Neural progenitor cell (in vitro differentiated cells): ENCODE measurements at regions not wholly inside any gene's neighbourhood (a gene's known extent, or its start where the extent isn't known, plus 50 kb on each side); places are given as distances from the start of the nearest gene placed in this dataset.
A peak's percentile ranks its signal among the peaks of the same experiment; 100 is the strongest.
"Not testable (repeated sequence)": the region's sequence is repeated elsewhere in the genome, so short reads cannot be mapped to it uniquely, and the experiment has no call there.

ENCODE experiments used
- DNase-seq: peaks from one replicate; pipeline ENCODE4 v3.0.0-alpha.2; 2016; ENCODE audit warnings: low spot score
- H2AFZ ChIP-seq: fragments of 200-600 bp; sonication (generic); replicated peaks from 2 replicates; pipeline ENCODE4 v1.6.1; 2016; ENCODE audit warnings: antibody characterized with exemption
- H3F3A ChIP-seq: fragments of 200-600 bp; sonication (generic); 2 replicates; pipeline ENCODE4 v1.6.1; 2016; ENCODE audit warnings: antibody characterized with exemption, low read depth
- H3K27ac ChIP-seq: fragments of 200-600 bp; sonication (generic); 2 replicates; pipeline ENCODE4 v1.5.1; 2016; ENCODE audit warnings: mild to moderate bottlenecking
- H3K27me3 ChIP-seq: fragments of 200-600 bp; sonication (generic); 2 replicates; pipeline ENCODE4 v1.6.1; 2016; ENCODE audit warnings: mild to moderate bottlenecking, moderate library complexity
- H3K36me3 ChIP-seq: fragments of 200-600 bp; sonication (generic); 2 replicates; pipeline ENCODE4 v1.5.1; 2016
- H3K4me1 ChIP-seq: fragments of 200-600 bp; sonication (generic); 2 replicates; pipeline ENCODE4 v1.6.1; 2016; ENCODE audit warnings: mixed run types
- H3K4me2 ChIP-seq: fragments of 200-600 bp; sonication (generic); 2 replicates; pipeline ENCODE4 v1.6.1; 2016
- H3K4me3 ChIP-seq: fragments of 200-600 bp; sonication (generic); 2 replicates; pipeline ENCODE4 v1.5.1; 2016
- H3K79me2 ChIP-seq: fragments of 200-600 bp; sonication (generic); 2 replicates; pipeline ENCODE4 v1.6.1; 2016; ENCODE audit warnings: low read depth
- H3K9ac ChIP-seq: fragments of 200-600 bp; sonication (generic); 2 replicates; pipeline ENCODE4 v1.6.1; 2016
- H3K9me3 ChIP-seq: fragments of 200-600 bp; sonication (generic); 2 replicates; pipeline ENCODE4 v1.5.1; 2016; ENCODE audit warnings: low read depth
- H4K20me1 ChIP-seq: fragments of 200-600 bp; sonication (generic); 2 replicates; pipeline ENCODE4 v1.6.1; 2016; ENCODE audit warnings: low read depth
- H3K27ac Mint-ChIP-seq: 3 replicates; pipeline ENCODE4 v1.8.0; 2021; ENCODE audit warnings: mixed read lengths
- H3K27me3 Mint-ChIP-seq: 2 replicates; pipeline ENCODE4 v1.8.0; 2022; ENCODE audit warnings: low read depth, mild to moderate bottlenecking, inconsistent platforms, moderate library complexity, mixed read lengths; ENCODE audit not compliant: insufficient read depth
- H3K36me3 Mint-ChIP-seq: 3 replicates; pipeline ENCODE4 v1.8.0; 2021; ENCODE audit warnings: mixed read lengths
- H3K4me1 Mint-ChIP-seq: 3 replicates; pipeline ENCODE4 v1.8.0; 2021; ENCODE audit warnings: mixed read lengths
- H3K4me3 Mint-ChIP-seq: 3 replicates; pipeline ENCODE4 v1.8.0; 2021; ENCODE audit warnings: mild to moderate bottlenecking, moderate library complexity, mixed read lengths
- H3K9me3 Mint-ChIP-seq: 3 replicates; pipeline ENCODE4 v1.8.0; 2020; ENCODE audit warnings: mixed read lengths
- CTCF ChIP-seq: fragments of 200-600 bp; sonication (generic); IDR thresholded peaks from 2 replicates; pipeline ENCODE4 v1.5.1; 2017; ENCODE audit warnings: antibody characterized with exemption, mild to moderate bottlenecking
- EZH2 ChIP-seq: fragments of 200-600 bp; sonication (generic); IDR thresholded peaks from 2 replicates; pipeline ENCODE4 v1.6.1; 2017; ENCODE audit warnings: antibody characterized with exemption, mild to moderate bottlenecking, moderate library complexity
- EZH2phosphoT487 ChIP-seq: fragments of 200-600 bp; sonication (generic); IDR thresholded peaks from 2 replicates; pipeline ENCODE4 v1.6.1; 2017; ENCODE audit warnings: antibody characterized with exemption

- peaks cover 5% of the 10 kb centered on the region for H3K4me1 ChIP-seq
- H2AFZ ChIP-seq, result peak overlapping the region; percentile 37
- H3K79me2 ChIP-seq, result no peaks in the 10 kb centered on the region
- peaks cover 2% of the 10 kb centered on the region for H3F3A ChIP-seq
- peaks cover 13% of the 10 kb centered on the region for H3K4me1 Mint-ChIP-seq
- no peaks in the 10 kb centered on the region for H3K36me3 Mint-ChIP-seq
- no peaks in the 10 kb centered on the region for H3K27me3 Mint-ChIP-seq
- TF ChIP-seq CTCF (no peak), EZH2 (no peak), EZH2phosphoT487 (no peak)
- no peak overlapping the region for H3K4me3 Mint-ChIP-seq
- H3K9me3 Mint-ChIP-seq, result no peaks in the 10 kb centered on the region
- no peak overlapping the region for H3K27ac Mint-ChIP-seq
- no peaks in the 10 kb centered on the region for H4K20me1 ChIP-seq
- DNase-seq, result no peak
- no peak overlapping the region for H3K4me3 ChIP-seq
- no peaks in the 10 kb centered on the region for H3K9me3 ChIP-seq
- no peak overlapping the region for H3K27ac ChIP-seq
- H3K36me3 ChIP-seq, result no peaks in the 10 kb centered on the region
- H3K4me2 ChIP-seq, result no peak overlapping the region
- no peaks in the 10 kb centered on the region for H3K27me3 ChIP-seq
- H3K9ac ChIP-seq, result no peak overlapping the region
These were observed 110.8 kb upstream of the KRAS start for GRCh38 chr12:25361511-25361910.

- Histone ChIP-seq H3K4me1 (no peaks in the 10 kb centered on the region), H3K36me3 (no peaks in the 10 kb centered on the region), H3K9ac (no peak overlapping the region), H3K79me2 (no peaks in the 10 kb centered on the region), H4K20me1 (no peaks in the 10 kb centered on the region), H3K4me3 (no peak overlapping the region), H3K27me3 (no peaks in the 10 kb centered on the region), H3F3A (peaks cover 2% of the 10 kb centered on the region), H2AFZ (peak overlapping the region; percentile 72), H3K4me2 (no peak overlapping the region), H3K27ac (no peak overlapping the region), H3K9me3 (no peaks in the 10 kb centered on the region)
- H3K4me1 Mint-ChIP-seq, result no peaks in the 10 kb centered on the region
- H3K4me3 Mint-ChIP-seq, result no peak overlapping the region
- H3K9me3 Mint-ChIP-seq, result no peaks in the 10 kb centered on the region
- no peak overlapping the region for H3K27ac Mint-ChIP-seq
- TF ChIP-seq EZH2phosphoT487, result no peak
- no peak for TF ChIP-seq CTCF
- TF ChIP-seq EZH2, result no peak
- DNase-seq, result no peak
- no peaks in the 10 kb centered on the region for H3K36me3 Mint-ChIP-seq
- no peaks in the 10 kb centered on the region for H3K27me3 Mint-ChIP-seq
These were observed 106.9 kb upstream of the KRAS start for GRCh38 chr12:25357595-25357994.

- H3K27ac Mint-ChIP-seq, H3F3A ChIP-seq, H3K27ac ChIP-seq, H3K27me3 ChIP-seq, H3K4me1 ChIP-seq, H3K36me3 Mint-ChIP-seq, H3K36me3 ChIP-seq, H4K20me1 ChIP-seq, H3K4me1 Mint-ChIP-seq, H3K27me3 Mint-ChIP-seq, DNase-seq, H3K79me2 ChIP-seq, H2AFZ ChIP-seq, H3K9me3 Mint-ChIP-seq, H3K9ac ChIP-seq, H3K4me3 Mint-ChIP-seq, H3K9me3 ChIP-seq, H3K4me3 ChIP-seq, H3K4me2 ChIP-seq: not testable (repeated sequence)
These were observed 102.2 kb upstream of the KRAS start for GRCh38 chr12:25352942-25353341.

GRCh38 chr12:25352083-25352918 is 101.6 kb upstream of the KRAS start:
- Mint-ChIP-seq H3K36me3 (no peaks in the 10 kb centered on the region), H3K4me3 (no peak overlapping the region), H3K27ac (no peak overlapping the region), H3K27me3 (no peaks in the 10 kb centered on the region), H3K9me3 (no peaks in the 10 kb centered on the region), H3K4me1 (no peaks in the 10 kb centered on the region)
- no peaks in the 10 kb centered on the region for H3F3A ChIP-seq
- no peak overlapping the region for H3K9ac ChIP-seq
- no peaks in the 10 kb centered on the region for H3K79me2 ChIP-seq
- TF ChIP-seq EZH2, result no peak
- no peak for TF ChIP-seq CTCF
- no peak for TF ChIP-seq EZH2phosphoT487
- H2AFZ ChIP-seq, result no peak overlapping the region
- H3K4me3 ChIP-seq, result no peak overlapping the region
- H3K9me3 ChIP-seq, result no peaks in the 10 kb centered on the region
- no peak overlapping the region for H3K4me2 ChIP-seq
- no peaks in the 10 kb centered on the region for H3K27me3 ChIP-seq
- H3K36me3 ChIP-seq, result no peaks in the 10 kb centered on the region
- DNase-seq, result no peak
- no peaks in the 10 kb centered on the region for H3K4me1 ChIP-seq
- H3K27ac ChIP-seq, result no peak overlapping the region
- no peaks in the 10 kb centered on the region for H4K20me1 ChIP-seq
